Prostate gland (tissue), 2 donors: ENCODE measurements at regions not wholly inside any gene's neighbourhood (a gene's known extent, or its start where the extent isn't known, plus 50 kb on each side); places are given as distances from the start of the nearest gene placed in this dataset.

Experiments
- DNase-seq: peaks from one replicate; pipeline ENCODE4 v3.0.0-alpha.2; 2019; ENCODE audit warnings: low spot score
- H3K27ac ChIP-seq, 2 donors: fragments of 200-600 bp; sonication (generic); 2 replicates each; pipeline ENCODE4 v1.5.1; 2017 to 2019
- H3K27me3 ChIP-seq: fragments of 200-600 bp; sonication (generic); replicated peaks from 2 replicates; pipeline ENCODE4 v1.5.1; 2019; ENCODE audit not compliant: insufficient read depth
- H3K36me3 ChIP-seq, 2 donors: fragments of 200-600 bp; sonication (generic); 1 replicate in 1 of 2; 2 replicates in 1 of 2; pipeline versions ENCODE4 v1.5.1 to v1.8.1; 2017 to 2019
- H3K4me1 ChIP-seq: fragments of 200-600 bp; sonication (generic); replicated peaks from 2 replicates; pipeline ENCODE4 v1.5.1; 2019
- H3K4me3 ChIP-seq, 2 donors: fragments of 200-600 bp; sonication (generic); 2 replicates each; pipeline ENCODE4 v1.5.1; 2017 to 2019
- H3K9me3 ChIP-seq: fragments of 200-600 bp; sonication (generic); 2 replicates; pipeline ENCODE4 v1.5.1; 2017
- CTCF ChIP-seq, 4 experiments: fragments of 200-600 bp in 2 of 4; fragments of 450-650 bp in 2 of 4; sonication (generic) in 2 of 4; IDR thresholded peaks; 1 replicate in 3 of 4; 2 replicates in 1 of 4; pipeline ENCODE4 v1.5.1; 2016 to 2019; ENCODE audit warnings: antibody characterized with exemption in 4 of 4, mild to moderate bottlenecking in 2 of 4, moderate library complexity in 2 of 4
- POLR2A ChIP-seq: fragments of 450-650 bp; IDR thresholded peaks from one replicate; pipeline ENCODE4 v1.6.1; 2016; ENCODE audit warnings: antibody characterized with exemption, mild to moderate bottlenecking
- POLR2AphosphoS5 ChIP-seq: sonication (generic); formaldehyde crosslinking; IDR thresholded peaks from one replicate; pipeline ENCODE4 v1.6.1; 2017; ENCODE audit warnings: antibody characterized with exemption
- WGBS: methylation state at CpG from one replicate; pipeline ENCODE4 v1.1.5; 2018; 5-methylcytosine and 5-hydroxymethylcytosine counted together
- intact Hi-C: fragments of 100-400 bp; cut with DNase I; formaldehyde crosslinking; loops from one replicate; pipeline ENCODE4 v1.14.2; 2022

DNA sequence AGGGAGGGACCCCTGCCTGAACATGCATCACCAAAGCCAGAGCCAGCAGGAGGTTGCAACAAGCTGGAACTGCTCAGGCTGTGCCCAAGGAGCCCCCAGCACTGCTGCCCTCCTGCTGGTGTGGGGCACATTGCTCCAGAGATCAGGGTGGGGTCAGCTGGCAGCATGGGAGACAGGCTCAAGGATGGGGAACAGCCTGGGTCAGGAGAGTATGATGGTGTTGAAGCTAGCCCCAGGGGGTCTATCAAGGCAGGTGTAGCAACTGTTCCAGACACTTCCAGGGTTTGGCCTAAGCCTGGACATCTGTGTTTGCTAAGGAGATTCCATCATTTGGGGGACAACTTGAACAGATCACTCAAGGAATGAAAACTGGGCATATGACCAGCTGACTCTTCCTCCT lies 133.1 kb downstream of the ATPSCKMT start:
- H3K4me3 ChIP-seq, result no peak overlapping the region
- peaks cover 4% of the 10 kb centered on the region for H3K4me1 ChIP-seq
- no peaks in the 10 kb centered on the region for H3K9me3 ChIP-seq
- no peaks in the 10 kb centered on the region for H3K27me3 ChIP-seq
- H3K36me3 ChIP-seq, result no peaks in the 10 kb centered on the region
- intact Hi-C loops, result no loop called here
- TF ChIP-seq CTCF (IDR thresholded peaks at IDR 0.05) (no peak), POLR2AphosphoS5 (no peak), POLR2A (no peak)
- no peak overlapping the region for H3K27ac ChIP-seq
- DNase-seq, result no peak

- intact Hi-C loops, result no loop called here
- H3K4me3 ChIP-seq, result no peak overlapping the region
- no peak for DNase-seq
- H3K27me3 ChIP-seq, result no peaks in the 10 kb centered on the region
- no peak overlapping the region for H3K27ac ChIP-seq
- H3K9me3 ChIP-seq, result no peaks in the 10 kb centered on the region
- no peaks in the 10 kb centered on the region for H3K36me3 ChIP-seq
- H3K4me1 ChIP-seq, result peaks cover 4% of the 10 kb centered on the region
- no peak for TF ChIP-seq POLR2AphosphoS5
- TF ChIP-seq CTCF (IDR thresholded peaks at IDR 0.05), result no peak
- TF ChIP-seq POLR2A, result no peak
- WGBS, result 96% methylated on average over 4 of the region's 4 CpGs
Measured at GRCh38 chr5:10115669-10116068, 134.0 kb downstream of the ATPSCKMT start.

- Histone ChIP-seq H3K4me3 (no peak overlapping the region), H3K9me3 (no peaks in the 10 kb centered on the region), H3K36me3 (no peaks in the 10 kb centered on the region), H3K27ac (no peak overlapping the region), H3K27me3 (no peaks in the 10 kb centered on the region), H3K4me1 (no peaks in the 10 kb centered on the region)
- intact Hi-C loops, result no loop called here
- TF ChIP-seq POLR2AphosphoS5 (no peak), CTCF (IDR thresholded peaks at IDR 0.05) (no peak), POLR2A (no peak)
- WGBS, result 64% methylated on average over 7 of the region's 7 CpGs
- DNase-seq, result no peak
Measured at GRCh38 chr5:10111571-10111970, 138.1 kb downstream of the ATPSCKMT start.

GRCh38 chr5:10110228-10110627 lies 139.5 kb downstream of the ATPSCKMT start:
- 75% methylated on average over 10 of the region's 10 CpGs for WGBS
- no peaks in the 10 kb centered on the region for H3K4me1 ChIP-seq
- DNase-seq, result no peak
- intact Hi-C loops, result no loop called here
- no peaks in the 10 kb centered on the region for H3K36me3 ChIP-seq
- no peak overlapping the region for H3K27ac ChIP-seq
- H3K9me3 ChIP-seq, result no peaks in the 10 kb centered on the region
- H3K27me3 ChIP-seq, result no peaks in the 10 kb centered on the region
- no peak overlapping the region for H3K4me3 ChIP-seq
- no peak for TF ChIP-seq CTCF (IDR thresholded peaks at IDR 0.05)
- TF ChIP-seq POLR2A, result no peak
- no peak for TF ChIP-seq POLR2AphosphoS5

DNA sequence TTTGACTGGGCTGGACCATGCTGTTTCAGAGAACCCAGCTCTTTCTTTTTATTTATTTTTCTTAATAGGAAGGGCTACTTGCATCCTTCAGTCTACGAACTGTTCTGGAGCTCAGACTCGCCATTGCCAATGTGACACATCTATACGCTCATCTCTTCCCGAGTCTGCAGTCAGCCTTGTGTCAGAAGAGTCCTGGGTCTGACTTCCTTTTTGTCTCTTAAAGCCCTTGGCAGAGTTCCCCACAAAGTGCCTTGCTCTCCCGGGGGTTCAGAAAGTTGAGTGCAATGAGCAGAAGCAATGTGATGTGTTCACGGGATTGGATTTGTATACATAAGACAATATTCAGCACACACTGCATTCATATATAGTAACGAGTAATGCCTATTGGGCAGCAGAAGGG lies 140.4 kb downstream of the ATPSCKMT start:
- no peak overlapping the region for H3K27ac ChIP-seq
- WGBS, result 71% methylated on average over 7 of the region's 7 CpGs
- intact Hi-C loops, result no loop called here
- DNase-seq, result no peak
- H3K4me3 ChIP-seq, result no peak overlapping the region
- no peaks in the 10 kb centered on the region for H3K36me3 ChIP-seq
- H3K27me3 ChIP-seq, result no peaks in the 10 kb centered on the region
- H3K4me1 ChIP-seq, result no peaks in the 10 kb centered on the region
- H3K9me3 ChIP-seq, result no peaks in the 10 kb centered on the region
- TF ChIP-seq POLR2A (no peak), CTCF (IDR thresholded peaks at IDR 0.05) (no peak)
